ENCODE measurements at regions not wholly inside any gene's neighbourhood (a gene's known extent, or its start where the extent isn't known, plus 50 kb on each side); places are given as distances from the start of the nearest gene placed in this dataset.

GRCh38 chr1:103931891-103932290, 182.2 kb downstream of the AMY1C start:
- TF ChIP-seq GABPA (IDR thresholded peaks at IDR 0.05; ENCODE audit: low read depth) (no peak), CTCF (IDR thresholded peaks at IDR 0.05; ENCODE audit: insufficient read depth, low read length) (no peak)
